Activated CD4-positive, alpha-beta T cell treated with anti-CD3 and anti-CD28 coated beads, Interleukin-2, amount 10 ng/mL, durations not matched to agents 24 days and 14 days (primary cell): ENCODE measurements at regions not wholly inside any gene's neighbourhood (a gene's known extent, or its start where the extent isn't known, plus 50 kb on each side); places are given as distances from the start of the nearest gene placed in this dataset.
"Not testable (repeated sequence)": the region's sequence is repeated elsewhere in the genome, so short reads cannot be mapped to it uniquely, and the experiment has no call there.

ENCODE experiments used
- DNase-seq: peaks from one replicate; pipeline ENCODE4 v3.0.0; 2022
- H3K27ac Mint-ChIP-seq: one replicate; pipeline ENCODE4 v1.8.0; 2022; ENCODE audit warnings: mild to moderate bottlenecking, mixed read lengths
- H3K27me3 Mint-ChIP-seq: one replicate; pipeline ENCODE4 v1.8.0; 2022; ENCODE audit warnings: mixed read lengths
- H3K36me3 Mint-ChIP-seq: one replicate; pipeline ENCODE4 v1.8.0; 2022; ENCODE audit warnings: low read depth, mild to moderate bottlenecking, mixed read lengths
- H3K4me1 Mint-ChIP-seq: one replicate; pipeline ENCODE4 v1.8.0; 2021; ENCODE audit warnings: mixed read lengths
- H3K4me3 Mint-ChIP-seq: one replicate; pipeline ENCODE4 v1.8.0; 2022; ENCODE audit warnings: mild to moderate bottlenecking, moderate library complexity, mixed read lengths
- H3K9me3 Mint-ChIP-seq: one replicate; pipeline ENCODE4 v1.8.0; 2021; ENCODE audit warnings: mixed read lengths
- intact Hi-C: fragments of 100-400 bp; cut with micrococcal nuclease; formaldehyde crosslinking; loops from one replicate; pipeline ENCODE4 v1.15.1; 2023

GRCh38 chr2:236826606-236827156, 257.1 kb downstream of the ACKR3 start:
- H3K9me3 Mint-ChIP-seq, result no peaks in the 10 kb centered on the region
- no peaks in the 10 kb centered on the region for H3K27me3 Mint-ChIP-seq
- H3K27ac Mint-ChIP-seq, result no peak overlapping the region
- no peaks in the 10 kb centered on the region for H3K36me3 Mint-ChIP-seq
- no peak for DNase-seq
- intact Hi-C loops, result no loop called here
- H3K4me1 Mint-ChIP-seq, result no peaks in the 10 kb centered on the region
- no peak overlapping the region for H3K4me3 Mint-ChIP-seq

- no peak overlapping the region for H3K4me3 Mint-ChIP-seq
Measured at GRCh38 chr2:236827997-236828396, 257.7 kb upstream of the COPS8 start.

GRCh38 chr2:236828820-236829219, 256.9 kb upstream of the COPS8 start:
- Mint-ChIP-seq H3K36me3 (no peaks in the 10 kb centered on the region), H3K4me3 (no peak overlapping the region), H3K27me3 (no peaks in the 10 kb centered on the region), H3K27ac (no peak overlapping the region), H3K4me1 (no peaks in the 10 kb centered on the region), H3K9me3 (no peaks in the 10 kb centered on the region)
- intact Hi-C loops, result no loop called here
- no peak for DNase-seq

More at GRCh38 chr2:236827997-236828396, 257.7 kb upstream of the COPS8 start:
- no peaks in the 10 kb centered on the region for H3K9me3 Mint-ChIP-seq
- no peaks in the 10 kb centered on the region for H3K36me3 Mint-ChIP-seq
- no peaks in the 10 kb centered on the region for H3K4me1 Mint-ChIP-seq
- no peak for DNase-seq
- intact Hi-C loops, result no loop called here
- no peak overlapping the region for H3K27ac Mint-ChIP-seq
- H3K27me3 Mint-ChIP-seq, result no peaks in the 10 kb centered on the region

- H3K27ac Mint-ChIP-seq, result no peak overlapping the region
Measured at GRCh38 chr2:236830926-236831325, 254.8 kb upstream of the COPS8 start.

GRCh38 chr2:236831698-236832097, 254.0 kb upstream of the COPS8 start:
- Mint-ChIP-seq H3K27ac (no peak overlapping the region), H3K4me1 (no peaks in the 10 kb centered on the region), H3K27me3 (peaks cover 2% of the 10 kb centered on the region), H3K36me3 (no peaks in the 10 kb centered on the region), H3K4me3 (no peak overlapping the region), H3K9me3 (no peaks in the 10 kb centered on the region)
- DNase-seq, result no peak
- intact Hi-C loops, result no loop called here

More at GRCh38 chr2:236830926-236831325, 254.8 kb upstream of the COPS8 start:
- H3K36me3 Mint-ChIP-seq, result no peaks in the 10 kb centered on the region
- H3K4me1 Mint-ChIP-seq, result no peaks in the 10 kb centered on the region
- no peak overlapping the region for H3K4me3 Mint-ChIP-seq
- H3K9me3 Mint-ChIP-seq, result no peaks in the 10 kb centered on the region
- H3K27me3 Mint-ChIP-seq, result peaks cover 2% of the 10 kb centered on the region
- DNase-seq, result no peak
- intact Hi-C loops, result no loop called here

- H3K27me3 Mint-ChIP-seq, result peaks cover 2% of the 10 kb centered on the region
- intact Hi-C loops, result no loop called here
Measured at GRCh38 chr2:236833501-236834073, 252.1 kb upstream of the COPS8 start.

GRCh38 chr2:236834284-236834683, 251.4 kb upstream of the COPS8 start:
- Mint-ChIP-seq H3K4me3 (no peak overlapping the region), H3K36me3 (no peaks in the 10 kb centered on the region), H3K27me3 (peaks cover 2% of the 10 kb centered on the region), H3K27ac (no peak overlapping the region), H3K9me3 (no peaks in the 10 kb centered on the region), H3K4me1 (no peaks in the 10 kb centered on the region)
- intact Hi-C loops, result no loop called here
- no peak for DNase-seq

More at GRCh38 chr2:236833501-236834073, 252.1 kb upstream of the COPS8 start:
- DNase-seq, result no peak
- no peak overlapping the region for H3K27ac Mint-ChIP-seq
- no peaks in the 10 kb centered on the region for H3K9me3 Mint-ChIP-seq
- H3K4me1 Mint-ChIP-seq, result no peaks in the 10 kb centered on the region
- no peaks in the 10 kb centered on the region for H3K36me3 Mint-ChIP-seq
- H3K4me3 Mint-ChIP-seq, result no peak overlapping the region

- DNase-seq, result no peak
- peaks cover 2% of the 10 kb centered on the region for H3K27me3 Mint-ChIP-seq
- H3K36me3 Mint-ChIP-seq, result no peaks in the 10 kb centered on the region
- H3K4me1 Mint-ChIP-seq, result no peaks in the 10 kb centered on the region
- H3K27ac Mint-ChIP-seq, result no peak overlapping the region
- no peaks in the 10 kb centered on the region for H3K9me3 Mint-ChIP-seq
- H3K4me3 Mint-ChIP-seq, result no peak overlapping the region
- intact Hi-C loops, result no loop called here
Measured at GRCh38 chr2:236835307-236836024, 250.2 kb upstream of the COPS8 start.

- DNase-seq, H3K27me3 Mint-ChIP-seq, H3K36me3 Mint-ChIP-seq, H3K4me1 Mint-ChIP-seq, H3K27ac Mint-ChIP-seq, intact Hi-C loops, H3K9me3 Mint-ChIP-seq, H3K4me3 Mint-ChIP-seq: not testable (repeated sequence)
Measured at GRCh38 chr2:236836028-236836427, 249.7 kb upstream of the COPS8 start.

GRCh38 chr2:236840215-236840614, 245.5 kb upstream of the COPS8 start:
- DNase-seq, result no peak
- no peaks in the 10 kb centered on the region for H3K9me3 Mint-ChIP-seq
- H3K27me3 Mint-ChIP-seq, result no peaks in the 10 kb centered on the region
- no peak overlapping the region for H3K4me3 Mint-ChIP-seq
- intact Hi-C loops, result no loop called here
- H3K27ac Mint-ChIP-seq, result no peak overlapping the region
- no peaks in the 10 kb centered on the region for H3K4me1 Mint-ChIP-seq
- H3K36me3 Mint-ChIP-seq, result no peaks in the 10 kb centered on the region

- DNase-seq, result no peak
- intact Hi-C loops, result no loop called here
- Mint-ChIP-seq H3K36me3 (no peaks in the 10 kb centered on the region), H3K9me3 (no peaks in the 10 kb centered on the region), H3K27me3 (no peaks in the 10 kb centered on the region), H3K27ac (no peak overlapping the region), H3K4me3 (no peak overlapping the region), H3K4me1 (no peaks in the 10 kb centered on the region)
Measured at GRCh38 chr2:236840857-236841256, 244.8 kb upstream of the COPS8 start.

- DNase-seq, result no peak
- intact Hi-C loops, result no loop called here
- H3K27me3 Mint-ChIP-seq, result no peaks in the 10 kb centered on the region
- no peaks in the 10 kb centered on the region for H3K4me1 Mint-ChIP-seq
- no peaks in the 10 kb centered on the region for H3K36me3 Mint-ChIP-seq
- no peak overlapping the region for H3K4me3 Mint-ChIP-seq
- H3K27ac Mint-ChIP-seq, result no peak overlapping the region
- no peaks in the 10 kb centered on the region for H3K9me3 Mint-ChIP-seq
Measured at GRCh38 chr2:236841389-236841788, 244.3 kb upstream of the COPS8 start.

GRCh38 chr2:236843161-236843968, 242.3 kb upstream of the COPS8 start:
- H3K4me1 Mint-ChIP-seq, result no peaks in the 10 kb centered on the region
- DNase-seq, result no peak
- no peaks in the 10 kb centered on the region for H3K27me3 Mint-ChIP-seq
- H3K9me3 Mint-ChIP-seq, result no peaks in the 10 kb centered on the region
- no peak overlapping the region for H3K4me3 Mint-ChIP-seq
- H3K36me3 Mint-ChIP-seq, result no peaks in the 10 kb centered on the region
- intact Hi-C loops, result no loop called here
- no peak overlapping the region for H3K27ac Mint-ChIP-seq

- Mint-ChIP-seq H3K27me3 (no peaks in the 10 kb centered on the region), H3K4me1 (no peaks in the 10 kb centered on the region), H3K27ac (no peak overlapping the region), H3K9me3 (no peaks in the 10 kb centered on the region), H3K36me3 (no peaks in the 10 kb centered on the region), H3K4me3 (no peak overlapping the region)
- intact Hi-C loops, result no loop called here
- no peak for DNase-seq
Measured at GRCh38 chr2:236844711-236845110, 241.0 kb upstream of the COPS8 start.
